HG03064 (cell line): ENCODE measurements at regions not wholly inside any gene's neighbourhood (a gene's known extent, or its start where the extent isn't known, plus 50 kb on each side); places are given as distances from the start of the nearest gene placed in this dataset.

Experiments used
- ATAC-seq: cut with Tn5 transposase; IDR thresholded peaks from one replicate; pipeline ENCODE4 v1.9.1; 2021; ENCODE audit warnings: low read depth; ENCODE audit not compliant: unreplicated experiment

GRCh38 chr10:78381107-78381506 is 347.4 kb downstream of the RPS24 start:
- ATAC-seq, result no peak

GRCh38 chr10:78382047-78382446 is 348.4 kb downstream of the RPS24 start:
- no peak for ATAC-seq

DNA sequence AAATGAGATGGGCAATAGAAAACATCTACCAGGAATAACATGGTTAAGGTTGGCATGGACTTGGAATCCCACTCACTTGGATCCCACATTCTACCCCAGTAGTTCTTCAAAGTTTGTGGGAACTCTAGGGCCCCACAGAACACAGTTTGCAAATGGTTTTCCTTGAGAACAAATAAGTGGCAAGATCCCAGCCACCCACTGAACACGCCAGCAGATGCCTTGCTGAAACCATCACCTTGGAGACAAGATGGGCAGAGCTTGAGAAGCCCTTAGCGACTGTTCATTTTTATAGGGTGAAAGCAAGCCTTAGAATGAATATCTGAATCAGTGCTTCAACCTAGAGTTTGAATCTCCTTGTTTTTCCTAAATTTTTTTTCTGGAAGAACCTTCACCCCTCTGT is 349.1 kb downstream of the RPS24 start:
- no peak for ATAC-seq

- no peak for ATAC-seq
Measured at GRCh38 chr10:78383378-78384048, 349.9 kb downstream of the RPS24 start.

DNA sequence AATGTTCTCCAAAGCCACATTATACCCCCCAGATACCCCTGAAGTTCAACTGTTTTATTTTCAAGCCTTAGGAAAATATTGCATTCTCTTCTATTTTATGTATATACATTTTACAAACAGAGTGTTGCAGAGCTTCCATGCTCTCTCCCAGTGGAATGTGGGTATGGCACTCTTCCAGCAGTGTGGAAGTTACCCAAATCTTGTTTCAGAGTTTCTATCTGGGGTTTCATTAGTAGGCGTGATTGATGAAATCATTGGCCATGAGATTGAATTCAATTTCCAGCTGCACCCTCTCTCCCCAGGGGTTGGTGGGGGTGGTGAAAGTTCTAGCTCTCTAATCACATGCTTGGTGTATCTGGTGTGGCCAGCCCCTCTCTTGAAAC is 350.4 kb downstream of the RPS24 start:
- no peak for ATAC-seq

DNA sequence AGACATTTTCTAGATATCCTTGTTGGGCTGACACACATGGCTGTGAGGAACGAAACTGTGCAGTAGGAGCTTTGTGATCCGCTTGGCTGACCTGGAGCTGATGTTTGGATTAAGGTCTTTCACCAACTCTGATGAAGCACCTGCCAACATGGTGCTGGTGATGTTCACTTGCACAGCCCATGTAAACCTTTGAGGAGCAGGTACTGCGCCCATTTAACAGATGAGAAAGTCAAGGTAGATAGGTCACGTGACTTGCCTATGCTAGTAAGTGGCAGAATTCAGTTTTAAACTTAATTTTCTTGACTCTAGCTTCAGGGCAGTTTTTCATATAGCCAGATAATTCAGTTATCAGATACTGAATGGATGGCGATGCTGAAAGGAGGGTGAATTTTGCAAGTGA is 351.9 kb downstream of the RPS24 start:
- ATAC-seq, result no peak

GRCh38 chr10:78386509-78386908 is 352.8 kb downstream of the RPS24 start:
- no peak for ATAC-seq

DNA sequence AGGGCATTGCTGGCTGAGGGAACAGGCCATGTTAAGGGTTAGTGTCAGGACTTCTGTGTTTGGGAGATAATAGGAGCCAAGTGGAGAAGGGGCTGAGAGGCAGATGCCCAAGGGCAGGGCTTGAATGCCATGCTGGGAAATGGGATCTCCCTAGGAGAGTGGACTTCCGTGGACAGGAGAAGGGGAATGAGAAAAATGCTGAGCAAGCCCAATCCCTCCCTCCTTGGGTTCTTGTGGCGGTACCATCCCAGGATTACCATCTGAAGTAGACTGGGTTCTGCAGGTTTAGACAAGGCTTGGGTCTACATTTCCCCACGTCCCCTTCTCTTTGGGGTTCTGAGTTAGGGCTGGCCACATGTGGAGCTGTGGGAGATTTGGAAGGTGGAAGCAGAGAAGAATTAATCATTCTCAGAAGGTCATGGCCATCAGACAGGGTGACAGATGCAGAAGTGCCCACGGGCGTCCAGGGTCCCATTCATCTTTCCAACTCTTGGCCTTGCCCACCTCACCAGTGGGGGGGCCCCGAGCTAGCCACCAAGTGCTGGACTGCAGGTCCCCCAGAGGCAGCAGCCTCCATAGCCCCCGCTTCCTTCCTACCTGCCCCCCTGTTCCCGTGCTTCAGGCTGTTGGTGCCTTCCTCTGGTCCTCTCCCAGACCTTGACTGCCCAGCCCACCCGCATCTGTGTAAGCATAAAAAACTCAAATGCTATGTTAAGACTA is 354.8 kb downstream of the RPS24 start:
- no peak for ATAC-seq

- ATAC-seq, result no peak
Measured at GRCh38 chr10:78389419-78389818, 355.8 kb downstream of the RPS24 start.

- ATAC-seq, result no peak
Measured at GRCh38 chr10:78390051-78390450, 356.4 kb downstream of the RPS24 start.

DNA sequence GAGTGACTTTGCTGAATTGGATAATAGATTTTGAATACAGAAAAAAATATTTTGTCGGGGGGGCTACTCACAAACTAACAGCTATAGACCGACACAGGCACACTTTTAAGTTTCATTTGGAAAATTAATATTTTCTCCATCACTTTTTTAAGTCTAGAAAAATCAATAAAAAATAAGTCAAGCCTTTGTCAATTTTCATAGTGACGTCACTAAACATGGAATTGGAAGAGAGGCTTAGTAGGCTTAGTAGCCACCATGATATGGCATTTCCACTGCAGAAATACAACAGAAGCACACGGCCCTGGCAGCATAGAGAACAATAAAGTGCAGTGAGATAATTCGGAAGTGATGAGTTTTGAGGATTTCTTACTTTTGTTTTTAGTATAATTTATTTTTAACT is 357.2 kb downstream of the RPS24 start:
- ATAC-seq, result no peak

GRCh38 chr10:78391585-78391984 is 357.9 kb downstream of the RPS24 start:
- no peak for ATAC-seq

DNA sequence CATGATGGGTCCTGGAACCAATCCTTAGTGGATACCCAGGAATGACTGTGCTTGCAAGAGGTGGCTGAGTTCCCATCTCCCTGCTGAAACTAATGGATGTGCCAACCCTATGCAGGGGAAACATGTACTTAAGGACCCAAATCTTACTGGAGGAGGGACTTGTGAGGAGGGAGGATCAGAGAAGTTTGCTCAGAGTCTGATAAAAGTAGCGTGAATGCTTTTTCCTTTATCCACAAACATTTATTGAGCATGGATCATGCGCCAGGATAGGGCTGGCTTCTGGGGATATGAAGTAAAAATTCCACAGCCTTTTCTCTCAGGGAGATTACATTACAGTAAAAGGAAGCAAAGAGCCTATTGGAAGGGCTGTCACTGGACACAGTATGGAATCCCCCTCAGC is 358.5 kb downstream of the RPS24 start:
- no peak for ATAC-seq

GRCh38 chr10:78393094-78393493 is 359.4 kb downstream of the RPS24 start:
- no peak for ATAC-seq

GRCh38 chr10:78394047-78394446 is 360.4 kb downstream of the RPS24 start:
- no peak for ATAC-seq

DNA sequence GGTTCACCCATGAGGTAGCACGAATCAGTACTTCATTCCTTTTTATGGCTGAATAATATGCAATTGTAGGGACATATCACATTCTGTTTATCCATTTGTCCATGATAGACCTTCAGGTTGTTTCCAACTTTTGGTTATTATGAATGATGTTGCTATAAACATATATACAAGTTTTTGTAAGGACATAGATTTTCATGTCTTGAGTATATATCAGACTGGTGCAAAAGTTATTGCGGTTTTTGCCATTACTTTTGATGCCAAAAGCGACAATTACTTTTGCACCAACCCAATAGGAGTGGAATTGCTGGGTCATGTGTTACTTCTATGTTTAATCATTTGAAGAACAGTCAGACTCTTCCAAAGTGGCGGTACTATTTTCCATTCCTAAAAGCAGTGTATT is 361.5 kb downstream of the RPS24 start:
- ATAC-seq, result no peak

DNA sequence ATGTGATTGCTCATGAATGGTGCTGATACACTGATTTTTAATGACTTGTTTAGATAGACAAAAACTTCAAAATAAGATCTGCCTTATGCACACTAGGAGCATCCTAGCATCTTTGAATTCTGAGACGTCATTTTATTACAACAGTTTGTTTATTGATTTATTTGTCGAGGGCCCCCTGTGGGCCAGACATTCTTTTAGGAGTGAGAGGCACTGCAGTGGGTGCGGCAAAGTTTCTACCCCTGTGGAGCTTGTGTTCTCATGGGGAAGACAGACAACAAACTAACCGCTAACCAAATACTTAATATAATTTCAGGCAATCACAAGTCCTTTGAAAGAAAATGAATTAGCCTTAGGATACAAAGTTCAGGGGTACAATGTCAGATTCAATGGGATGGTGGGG is 363.1 kb downstream of the RPS24 start:
- ATAC-seq, result no peak

DNA sequence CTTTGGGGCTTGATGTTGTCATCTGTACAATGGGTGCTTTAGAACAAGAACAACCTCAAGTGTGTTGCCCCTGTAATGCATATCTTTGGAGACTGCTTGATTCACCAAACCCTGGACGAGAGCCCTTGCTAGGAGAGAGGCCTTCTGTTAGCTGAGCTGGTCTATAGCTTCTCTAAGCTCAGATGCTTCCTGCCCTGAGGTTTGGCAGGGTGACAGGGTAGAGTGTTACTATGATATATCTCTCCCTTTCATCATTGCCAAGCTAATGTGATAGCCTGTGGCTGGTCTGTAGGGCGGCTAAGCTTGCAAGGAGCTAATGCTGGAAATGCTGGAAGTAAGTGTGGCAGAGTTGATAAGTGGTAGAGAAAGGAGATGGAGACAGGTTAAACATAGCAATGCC is 364.1 kb downstream of the RPS24 start:
- no peak for ATAC-seq

GRCh38 chr10:78398382-78398781 is 364.7 kb downstream of the RPS24 start:
- no peak for ATAC-seq

DNA sequence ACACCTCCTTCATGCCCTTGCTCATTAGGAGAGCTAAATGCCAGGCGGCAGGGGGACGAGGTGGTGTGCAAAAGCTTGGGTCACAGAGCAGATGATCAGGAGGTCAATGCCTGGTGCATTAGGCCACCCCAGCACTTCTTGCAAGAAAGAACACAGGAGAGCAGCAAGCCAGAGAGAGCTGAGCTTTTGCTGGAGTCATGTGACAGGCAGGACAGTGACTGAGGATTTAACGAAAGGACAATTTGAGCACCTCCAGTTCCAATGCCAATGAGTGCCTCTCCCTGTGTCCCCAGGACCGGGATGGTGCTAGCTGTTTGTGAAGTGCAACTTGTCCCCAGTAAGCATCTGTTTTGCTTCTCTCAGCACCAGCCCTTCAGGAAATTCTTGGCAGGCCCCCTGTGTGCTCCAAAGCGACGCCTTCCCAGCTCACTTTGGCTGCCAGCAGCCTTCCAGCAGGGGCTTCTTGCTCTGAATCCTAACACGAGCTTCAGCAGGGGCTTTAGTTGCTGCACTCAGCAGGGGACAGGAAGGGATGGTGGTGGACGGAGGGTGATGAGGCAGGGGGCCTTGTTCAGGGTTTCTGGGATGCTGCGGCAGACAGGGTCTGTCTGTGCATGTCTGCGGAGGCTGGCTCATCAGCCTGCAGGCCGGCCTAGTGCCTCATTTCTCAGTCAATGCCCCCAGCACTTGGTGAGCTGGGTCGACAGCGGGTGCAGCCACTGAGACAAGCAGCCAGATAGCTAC is 368.1 kb downstream of the RPS24 start:
- no peak for ATAC-seq

GRCh38 chr10:78402591-78402990 is 368.9 kb downstream of the RPS24 start:
- no peak for ATAC-seq

- ATAC-seq, result no peak
Measured at GRCh38 chr10:78403781-78404180, 370.1 kb downstream of the RPS24 start.
